ENCODE measurements at regions not wholly inside any gene's neighbourhood (a gene's known extent, or its start where the extent isn't known, plus 50 kb on each side); places are given as distances from the start of the nearest gene placed in this dataset.

DNA sequence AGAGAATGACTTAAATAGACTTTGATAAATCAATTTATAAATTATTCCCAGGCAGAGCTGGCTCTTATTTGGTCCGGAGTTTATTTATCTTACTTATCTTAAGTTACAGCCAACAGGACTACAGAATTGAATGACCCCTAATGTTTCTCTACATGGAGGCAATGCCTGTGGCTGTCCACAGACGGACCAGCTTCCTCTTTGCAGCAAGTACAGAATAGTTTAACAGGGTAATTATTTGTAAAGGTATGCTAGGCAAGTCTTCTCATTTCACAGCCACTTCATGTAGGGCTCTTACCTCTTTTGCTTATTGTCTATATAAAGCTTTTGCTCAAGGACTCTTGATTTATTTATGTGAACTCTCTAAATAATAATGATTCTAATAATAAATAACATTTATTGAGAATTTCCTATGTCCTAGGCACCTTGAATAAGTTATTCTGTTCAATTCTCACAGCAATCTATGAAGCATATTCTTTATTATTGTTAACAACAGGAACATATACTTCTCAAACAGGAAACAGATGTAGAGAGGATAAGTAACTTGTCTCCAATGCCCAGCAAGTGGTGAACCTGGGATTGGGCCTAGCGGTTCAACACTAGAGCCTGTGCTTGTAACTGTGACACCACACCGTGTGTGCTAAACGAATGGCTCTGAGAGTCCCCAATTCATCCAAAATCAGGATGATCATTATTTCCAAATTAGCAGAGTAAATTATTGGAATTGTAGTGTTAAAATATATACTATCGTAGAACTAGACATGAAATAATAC lies 58.8 kb upstream of the NXPH2 start:
- TF ChIP-seq, protein P1, sequence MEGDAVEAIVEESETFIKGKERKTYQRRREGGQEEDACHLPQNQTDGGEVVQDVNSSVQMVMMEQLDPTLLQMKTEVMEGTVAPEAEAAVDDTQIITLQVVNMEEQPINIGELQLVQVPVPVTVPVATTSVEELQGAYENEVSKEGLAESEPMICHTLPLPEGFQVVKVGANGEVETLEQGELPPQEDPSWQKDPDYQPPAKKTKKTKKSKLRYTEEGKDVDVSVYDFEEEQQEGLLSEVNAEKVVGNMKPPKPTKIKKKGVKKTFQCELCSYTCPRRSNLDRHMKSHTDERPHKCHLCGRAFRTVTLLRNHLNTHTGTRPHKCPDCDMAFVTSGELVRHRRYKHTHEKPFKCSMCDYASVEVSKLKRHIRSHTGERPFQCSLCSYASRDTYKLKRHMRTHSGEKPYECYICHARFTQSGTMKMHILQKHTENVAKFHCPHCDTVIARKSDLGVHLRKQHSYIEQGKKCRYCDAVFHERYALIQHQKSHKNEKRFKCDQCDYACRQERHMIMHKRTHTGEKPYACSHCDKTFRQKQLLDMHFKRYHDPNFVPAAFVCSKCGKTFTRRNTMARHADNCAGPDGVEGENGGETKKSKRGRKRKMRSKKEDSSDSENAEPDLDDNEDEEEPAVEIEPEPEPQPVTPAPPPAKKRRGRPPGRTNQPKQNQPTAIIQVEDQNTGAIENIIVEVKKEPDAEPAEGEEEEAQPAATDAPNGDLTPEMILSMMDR (IDR thresholded peaks at IDR 0.05; ENCODE audit: insufficient read depth, low read length): no peak
- no peak for TF ChIP-seq GABPA (IDR thresholded peaks at IDR 0.05; ENCODE audit: low read depth)
- TF ChIP-seq, protein P2, sequence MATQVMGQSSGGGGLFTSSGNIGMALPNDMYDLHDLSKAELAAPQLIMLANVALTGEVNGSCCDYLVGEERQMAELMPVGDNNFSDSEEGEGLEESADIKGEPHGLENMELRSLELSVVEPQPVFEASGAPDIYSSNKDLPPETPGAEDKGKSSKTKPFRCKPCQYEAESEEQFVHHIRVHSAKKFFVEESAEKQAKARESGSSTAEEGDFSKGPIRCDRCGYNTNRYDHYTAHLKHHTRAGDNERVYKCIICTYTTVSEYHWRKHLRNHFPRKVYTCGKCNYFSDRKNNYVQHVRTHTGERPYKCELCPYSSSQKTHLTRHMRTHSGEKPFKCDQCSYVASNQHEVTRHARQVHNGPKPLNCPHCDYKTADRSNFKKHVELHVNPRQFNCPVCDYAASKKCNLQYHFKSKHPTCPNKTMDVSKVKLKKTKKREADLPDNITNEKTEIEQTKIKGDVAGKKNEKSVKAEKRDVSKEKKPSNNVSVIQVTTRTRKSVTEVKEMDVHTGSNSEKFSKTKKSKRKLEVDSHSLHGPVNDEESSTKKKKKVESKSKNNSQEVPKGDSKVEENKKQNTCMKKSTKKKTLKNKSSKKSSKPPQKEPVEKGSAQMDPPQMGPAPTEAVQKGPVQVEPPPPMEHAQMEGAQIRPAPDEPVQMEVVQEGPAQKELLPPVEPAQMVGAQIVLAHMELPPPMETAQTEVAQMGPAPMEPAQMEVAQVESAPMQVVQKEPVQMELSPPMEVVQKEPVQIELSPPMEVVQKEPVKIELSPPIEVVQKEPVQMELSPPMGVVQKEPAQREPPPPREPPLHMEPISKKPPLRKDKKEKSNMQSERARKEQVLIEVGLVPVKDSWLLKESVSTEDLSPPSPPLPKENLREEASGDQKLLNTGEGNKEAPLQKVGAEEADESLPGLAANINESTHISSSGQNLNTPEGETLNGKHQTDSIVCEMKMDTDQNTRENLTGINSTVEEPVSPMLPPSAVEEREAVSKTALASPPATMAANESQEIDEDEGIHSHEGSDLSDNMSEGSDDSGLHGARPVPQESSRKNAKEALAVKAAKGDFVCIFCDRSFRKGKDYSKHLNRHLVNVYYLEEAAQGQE (IDR thresholded peaks at IDR 0.05; ENCODE audit: insufficient replicate concordance, low read depth): no peak
- TF ChIP-seq POLR2AphosphoS5 (IDR thresholded peaks at IDR 0.05; ENCODE audit: low read depth): no peak
